GM19238 (cell line): ENCODE measurements at regions not wholly inside any gene's neighbourhood (a gene's known extent, or its start where the extent isn't known, plus 50 kb on each side); places are given as distances from the start of the nearest gene placed in this dataset.
"Not testable (repeated sequence)": the region's sequence is repeated elsewhere in the genome, so short reads cannot be mapped to it uniquely, and the experiment has no call there.

Experiments used
- DNase-seq: peaks from one replicate; pipeline ENCODE4 v3.0.0; 2011; ENCODE audit warnings: low spot score; ENCODE audit not compliant: insufficient read length

GRCh38 chr20:6662309-6662708 lies 105.2 kb upstream of the BMP2 start:
- no peak for DNase-seq

GRCh38 chr20:6660441-6660840 lies 107.0 kb upstream of the BMP2 start:
- DNase-seq: no peak

DNA sequence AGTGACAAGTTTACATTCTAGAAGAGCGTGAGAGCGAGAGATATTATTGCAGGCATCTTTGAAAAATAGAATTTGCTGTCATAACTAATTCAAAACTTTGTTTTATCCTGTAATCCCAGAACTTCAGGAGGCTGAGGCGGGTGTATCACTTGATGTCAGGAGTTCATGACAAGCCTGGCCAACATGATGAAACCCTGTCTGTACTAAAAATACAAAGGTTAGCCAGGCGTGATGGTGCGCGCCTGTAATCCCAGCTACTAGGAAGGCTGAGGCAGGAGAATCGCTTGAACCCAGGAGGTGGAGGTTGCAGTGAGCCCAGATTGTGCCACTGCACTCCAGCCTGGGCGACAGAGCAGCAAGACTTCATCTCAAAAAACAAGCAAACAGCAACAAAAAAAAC lies 108.6 kb upstream of the BMP2 start:
- not testable (repeated sequence) for DNase-seq

DNA sequence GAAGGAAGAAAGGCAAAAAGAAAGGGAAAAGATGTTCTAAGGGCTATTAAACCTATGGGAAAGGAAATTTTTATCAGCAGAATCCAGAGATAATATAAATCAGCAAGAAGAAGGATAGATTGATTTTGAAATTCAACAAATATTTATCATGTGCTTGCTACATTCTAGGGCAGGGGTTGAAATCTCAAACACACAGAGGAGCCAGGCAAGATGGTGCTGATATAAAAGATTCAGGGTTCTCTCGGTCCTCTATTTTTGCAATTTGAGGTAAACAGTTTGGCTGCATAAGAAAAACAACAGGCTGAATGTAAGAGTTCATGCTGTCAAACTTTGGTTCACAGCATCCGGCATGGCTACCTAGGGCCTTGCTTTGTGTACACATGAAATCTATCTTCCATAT lies 109.6 kb upstream of the BMP2 start:
- no peak for DNase-seq

DNA sequence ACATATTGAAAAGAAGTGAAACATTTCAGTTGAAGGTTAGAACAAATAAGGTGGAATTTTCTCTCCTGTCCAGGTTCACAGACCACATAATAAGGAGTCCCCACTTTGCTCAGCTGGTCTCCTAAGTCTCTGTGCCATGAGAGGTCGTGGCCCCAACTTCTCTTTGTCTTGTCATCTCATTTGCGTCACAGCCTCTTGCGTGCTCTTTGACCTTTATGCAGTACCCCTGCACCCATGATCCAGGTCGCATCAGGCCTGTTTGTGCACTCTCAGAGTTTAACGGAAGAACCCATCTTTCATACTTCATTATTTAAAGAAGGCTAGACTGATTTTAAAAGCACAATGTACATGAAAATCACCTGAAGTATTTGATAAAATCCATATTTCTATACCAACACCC lies 110.4 kb upstream of the BMP2 start:
- DNase-seq: no peak

DNA sequence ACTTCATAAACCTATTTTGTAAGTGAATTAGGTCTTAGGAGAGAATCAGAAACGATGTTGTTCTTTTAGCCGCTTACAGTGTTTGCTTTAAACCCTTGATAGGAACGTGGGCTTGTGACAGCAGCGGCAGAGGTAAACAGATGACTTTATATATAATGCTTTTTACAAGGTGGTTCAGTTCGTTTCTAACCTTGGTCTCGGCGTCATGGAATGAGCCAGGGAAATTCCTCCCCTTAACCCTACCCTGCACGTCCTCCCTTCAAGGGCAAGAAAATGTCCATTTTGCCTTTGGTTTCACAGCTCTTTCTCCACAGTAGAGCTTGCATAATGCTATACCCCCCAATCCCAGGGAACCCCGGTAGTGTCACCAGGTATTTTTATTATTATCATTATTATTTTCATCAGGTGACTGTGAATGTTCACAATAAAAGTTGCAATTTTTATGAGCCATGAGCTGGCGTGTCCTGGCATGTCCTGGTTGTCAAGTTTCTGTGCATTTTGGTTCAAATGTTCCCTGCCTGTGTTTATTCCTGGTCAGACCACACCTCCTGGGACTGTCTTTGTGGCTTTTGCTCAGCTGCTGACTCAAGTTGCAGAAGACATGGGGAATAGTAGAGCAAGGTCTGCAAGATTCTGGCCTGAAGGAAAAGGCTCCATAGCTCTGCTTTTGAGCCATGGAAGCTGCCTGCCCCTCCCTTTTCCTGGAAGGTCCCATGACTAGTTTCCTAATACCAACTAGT lies 112.8 kb upstream of the BMP2 start:
- DNase-seq: no peak

DNA sequence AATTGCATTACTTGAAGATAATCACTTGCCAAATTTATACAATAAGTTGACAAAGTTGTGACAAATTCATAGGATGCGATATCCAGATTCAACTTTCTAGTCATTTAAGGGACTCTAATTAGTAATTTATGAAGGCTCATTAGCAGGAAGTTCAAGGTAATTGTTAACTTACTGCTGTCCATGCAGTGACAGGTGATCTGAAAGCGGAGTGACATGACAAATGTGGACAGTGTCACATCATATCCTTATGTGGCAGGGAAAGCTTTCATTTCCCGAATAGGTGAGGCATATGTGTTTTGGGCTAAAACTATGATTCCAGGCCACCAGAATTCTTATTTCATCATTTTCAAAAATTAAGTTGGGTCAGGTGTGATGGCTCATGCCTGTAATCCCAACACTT lies 115.9 kb upstream of the BMP2 start:
- DNase-seq: no peak

- no peak for DNase-seq
Measured at GRCh38 chr20:6651016-6651415, 116.5 kb upstream of the BMP2 start.

DNA sequence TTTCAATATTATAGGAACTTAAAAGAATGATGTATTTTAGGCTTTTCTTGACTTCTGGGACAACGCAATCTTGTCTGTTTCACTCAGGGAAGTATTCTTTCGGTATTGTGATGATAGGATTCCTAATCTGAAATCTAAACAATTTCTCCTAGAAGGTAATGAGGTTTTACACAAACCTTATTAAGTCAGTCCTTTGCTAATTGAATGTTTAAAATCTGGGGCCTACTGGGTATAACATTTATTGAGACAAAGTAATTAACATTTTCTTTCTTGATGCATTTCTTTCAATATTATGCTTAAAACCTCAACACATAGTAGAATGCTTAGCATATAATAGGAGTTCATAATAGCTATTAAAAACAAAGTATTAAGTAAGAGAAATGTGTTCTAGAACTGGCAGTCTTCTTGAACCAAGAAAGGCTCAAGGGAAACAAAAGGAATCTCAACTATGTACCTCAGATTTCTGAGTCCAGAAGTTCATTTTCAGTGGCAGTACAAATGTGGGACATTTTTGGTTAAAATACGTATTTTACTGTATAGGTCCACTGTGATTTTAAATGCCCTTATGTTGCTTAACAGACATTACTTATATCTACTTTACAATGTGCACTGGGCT lies 121.4 kb upstream of the BMP2 start:
- no peak for DNase-seq

DNA sequence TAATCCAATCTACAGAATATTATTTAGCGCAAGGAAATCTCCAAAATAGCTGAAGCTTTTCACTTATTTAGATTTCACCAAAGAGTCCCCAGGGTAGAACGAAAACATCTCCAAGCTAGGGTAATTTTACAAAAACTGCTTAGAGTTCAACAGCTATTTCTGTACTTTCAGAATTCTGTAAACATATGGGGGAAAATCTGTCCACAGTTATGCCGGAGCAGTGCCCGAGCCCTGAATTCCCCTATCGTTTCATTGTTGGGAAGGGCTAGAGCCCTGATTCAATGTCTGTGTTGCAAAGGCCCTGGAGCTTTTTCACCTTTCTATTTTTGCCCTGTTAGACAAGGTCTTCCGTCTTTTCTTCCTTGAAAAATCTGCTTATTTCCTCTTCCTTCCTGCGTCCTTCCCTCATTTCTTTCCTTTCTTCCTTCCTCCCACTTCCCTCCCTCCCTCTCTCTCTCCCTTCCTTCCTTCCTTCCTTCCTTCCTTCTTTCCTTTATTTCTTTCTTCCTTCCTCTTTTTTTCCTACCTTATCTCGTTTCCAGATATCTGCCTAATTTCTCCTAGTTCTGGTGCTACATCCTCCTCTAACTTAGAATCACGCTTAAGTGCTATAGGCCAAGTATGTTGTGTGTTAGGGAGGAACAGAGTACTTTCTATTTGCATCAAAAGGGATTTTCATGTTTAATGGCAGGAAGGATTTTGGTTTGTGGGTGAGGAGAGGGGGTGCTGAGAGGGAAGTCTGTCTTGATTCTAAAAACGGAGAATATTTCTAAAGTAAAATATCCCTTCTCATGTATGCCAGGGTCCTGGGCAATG lies 122.5 kb upstream of the BMP2 start:
- no peak for DNase-seq

GRCh38 chr20:6641012-6641411 lies 126.5 kb upstream of the BMP2 start:
- DNase-seq: no peak

DNA sequence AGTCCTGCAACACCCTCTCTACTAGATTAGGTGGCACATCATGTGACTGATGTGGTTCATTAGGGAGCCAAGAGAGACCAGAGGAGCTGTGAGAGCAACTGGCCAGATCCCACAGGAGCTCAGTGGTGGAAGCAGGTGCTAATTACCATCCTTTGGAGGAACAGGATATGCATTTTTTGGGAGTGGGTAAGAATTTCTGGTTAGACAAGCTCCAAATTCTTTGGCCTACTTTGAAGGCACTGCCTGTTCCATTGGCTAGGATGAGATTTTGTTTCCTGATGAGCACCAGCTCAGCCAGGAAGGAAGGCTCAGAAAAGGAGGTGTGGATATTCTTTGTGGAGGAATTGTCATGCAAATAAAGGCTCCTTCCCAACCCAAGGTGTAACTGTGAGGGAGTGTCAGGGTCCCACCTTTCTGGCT lies 130.3 kb upstream of the BMP2 start:
- no peak for DNase-seq

DNA sequence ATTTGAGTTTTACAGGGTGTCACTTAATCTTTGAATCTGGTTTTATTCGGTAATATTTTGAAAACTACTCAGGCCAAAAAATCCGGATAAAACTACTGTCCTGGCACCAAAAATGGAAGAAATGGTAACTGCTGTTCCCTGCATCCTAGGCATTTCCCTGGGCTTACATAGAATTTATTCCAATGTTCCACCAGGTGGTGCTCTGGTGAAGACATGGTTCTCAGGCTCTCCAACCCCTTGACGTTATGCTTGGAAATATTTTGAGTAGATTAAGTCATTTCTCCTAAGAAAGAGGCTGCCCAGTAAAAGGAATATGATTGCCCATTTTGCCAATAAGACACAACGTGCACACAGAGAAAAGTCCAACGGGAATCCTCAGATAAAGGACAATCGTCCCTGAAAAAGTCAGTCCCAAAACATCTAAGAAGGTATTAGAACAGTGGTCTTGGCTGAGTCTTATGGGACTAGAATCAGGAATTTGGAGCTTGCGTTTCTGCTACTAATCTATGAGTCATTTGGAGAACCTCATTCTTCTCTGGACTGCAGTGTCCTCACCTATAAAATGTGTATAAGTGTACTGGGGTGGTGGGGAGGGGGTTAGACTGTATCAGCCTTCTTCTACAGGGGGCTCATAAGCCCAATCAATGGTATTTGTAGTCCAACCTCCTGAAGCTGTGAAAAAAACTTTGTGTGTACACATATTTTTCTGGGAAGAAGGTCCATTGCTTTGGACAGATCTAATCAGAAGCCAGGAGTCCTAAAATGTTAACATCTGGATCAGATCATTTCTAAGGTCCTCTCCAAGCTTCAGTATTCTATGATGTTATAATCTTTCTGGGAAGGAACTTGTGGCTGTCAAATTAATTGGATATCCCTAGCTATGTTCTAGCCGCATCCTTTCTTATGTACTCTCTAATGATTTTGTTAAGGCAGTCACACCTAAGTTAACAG lies 131.0 kb upstream of the BMP2 start:
- DNase-seq: no peak

GRCh38 chr20:6635034-6635736 lies 132.3 kb upstream of the BMP2 start:
- DNase-seq: no peak

DNA sequence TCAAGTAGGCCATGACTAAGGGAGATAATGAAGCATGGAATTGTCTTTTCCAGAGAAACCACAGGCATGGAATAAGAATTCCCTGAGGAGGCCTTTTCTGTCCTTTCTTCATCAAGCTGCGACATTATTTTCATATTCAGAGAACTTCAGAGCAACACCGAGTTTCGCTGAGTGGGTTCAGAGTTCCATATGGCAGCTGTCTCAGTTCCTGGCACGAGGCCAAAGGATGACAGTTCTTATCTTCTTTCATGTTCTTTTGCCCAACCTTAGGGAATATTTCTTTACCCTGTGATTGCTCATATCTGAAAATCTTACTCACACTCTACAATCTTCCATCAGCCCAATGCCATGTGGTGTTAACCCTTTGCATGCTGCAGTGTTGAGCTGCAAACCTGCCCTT lies 135.3 kb upstream of the BMP2 start:
- no peak for DNase-seq

- DNase-seq: no peak
Measured at GRCh38 chr20:6630514-6630913, 137.0 kb upstream of the BMP2 start.

GRCh38 chr20:6629564-6629963 lies 137.9 kb upstream of the BMP2 start:
- DNase-seq: no peak

DNA sequence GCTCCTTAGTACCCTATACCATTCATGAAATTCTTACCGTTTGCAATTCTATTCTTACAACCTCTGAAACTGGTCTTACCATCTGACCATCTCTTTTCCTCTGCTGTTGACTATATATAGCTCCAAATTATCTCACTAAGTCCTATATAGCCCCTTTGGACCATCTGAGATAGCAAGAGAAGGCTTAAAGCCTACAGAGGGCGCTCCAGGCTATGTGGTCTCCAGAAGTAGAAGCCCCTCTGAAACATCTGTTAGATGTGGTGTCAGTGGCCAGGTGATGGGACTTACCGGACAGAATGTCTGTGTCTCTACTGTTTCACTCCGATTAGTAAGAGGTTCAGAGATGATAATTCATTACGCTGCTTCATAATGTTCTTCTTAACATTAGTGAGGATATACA lies 140.7 kb upstream of the BMP2 start:
- DNase-seq: no peak

DNA sequence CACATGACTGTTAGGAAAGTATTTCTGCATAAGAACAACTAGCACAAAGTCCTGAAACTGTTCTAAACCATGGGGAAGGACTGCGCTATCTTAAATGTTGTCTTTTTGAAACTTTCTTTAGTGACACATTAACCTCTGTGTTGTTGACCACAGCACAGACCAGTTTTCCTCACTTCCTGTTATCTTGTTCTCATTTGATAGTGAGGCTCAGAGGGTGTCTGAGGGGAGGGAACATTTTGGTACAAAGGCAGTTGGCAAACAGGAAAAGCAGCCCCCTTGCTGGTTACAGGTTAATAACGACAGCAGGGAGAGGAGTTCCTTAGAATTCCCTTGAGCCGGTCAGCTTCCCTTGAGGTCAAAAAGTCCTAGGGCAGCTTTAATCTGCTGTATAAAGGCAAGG lies 143.5 kb upstream of the BMP2 start:
- peak; percentile 9 for DNase-seq

DNA sequence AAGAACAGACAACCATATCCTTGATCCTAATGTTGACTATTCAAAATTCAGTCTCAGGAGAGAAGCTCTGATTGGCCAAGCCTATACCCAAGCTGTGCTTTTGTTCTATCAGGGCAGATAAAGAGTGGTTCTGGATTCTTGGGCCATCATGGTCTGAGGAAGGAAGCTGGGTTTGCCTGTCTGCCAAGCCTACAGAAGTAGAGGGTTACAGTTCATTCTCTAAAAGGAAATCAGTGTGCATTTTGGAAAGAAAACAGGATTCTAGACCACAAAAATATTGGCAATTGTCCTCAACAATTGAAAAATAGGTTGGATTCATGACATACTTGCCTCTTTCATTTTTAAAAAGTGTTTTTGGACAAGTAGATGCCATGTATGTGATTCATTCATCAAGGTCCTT lies 145.4 kb upstream of the BMP2 start:
- no peak for DNase-seq

- DNase-seq: no peak
Measured at GRCh38 chr20:6618051-6618450, 149.4 kb upstream of the BMP2 start.
